ENCODE measurements at regions not wholly inside any gene's neighbourhood (a gene's known extent, or its start where the extent isn't known, plus 50 kb on each side); places are given as distances from the start of the nearest gene placed in this dataset.

DNA sequence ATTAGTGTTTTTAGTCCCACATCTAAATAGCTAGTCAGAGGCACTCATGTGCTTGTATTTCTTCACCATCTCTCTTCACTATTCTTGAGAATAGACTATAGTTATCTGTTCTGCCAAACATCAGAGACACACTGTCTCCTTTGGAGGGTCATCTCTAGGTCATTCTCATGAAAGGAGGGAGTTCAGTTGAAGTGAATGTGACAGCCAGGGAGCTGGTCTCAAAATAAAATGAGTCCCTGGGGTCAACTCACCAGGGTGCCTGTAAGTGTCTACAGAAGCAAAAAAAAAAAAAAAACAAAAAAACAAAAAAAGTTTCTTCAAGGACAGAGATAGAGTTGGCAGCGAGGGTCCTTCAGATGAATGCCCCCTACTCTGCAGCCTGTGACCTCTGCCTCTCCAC lies 171.0 kb downstream of the ID4 start:
- Histone ChIP-seq H3K4me2 (ENCODE audit: insufficient read depth, low read length) (no peak overlapping the region), H3K36me3 (ENCODE audit: insufficient read depth, low read length) (no peaks in the 10 kb centered on the region), H3K4me3 (ENCODE audit: insufficient read depth, low read length) (no peak overlapping the region), H2AFZ (ENCODE audit: low read length) (no peak overlapping the region), H3K4me1 (ENCODE audit: insufficient read depth, low read length) (no peaks in the 10 kb centered on the region), H3K27ac (ENCODE audit: low read depth, low read length) (no peak overlapping the region), H3K9me3 (ENCODE audit: low read depth, low read length) (no peaks in the 10 kb centered on the region), H3K27me3 (ENCODE audit: insufficient read depth, low read length) (no peaks in the 10 kb centered on the region), H3K79me2 (ENCODE audit: insufficient read depth, low read length) (no peaks in the 10 kb centered on the region), H4K20me1 (ENCODE audit: insufficient read depth, low read length) (no peaks in the 10 kb centered on the region)
- no peak for DNase-seq (ENCODE audit: insufficient read length, low spot score, missing footprints)
- TF ChIP-seq, protein P1, sequence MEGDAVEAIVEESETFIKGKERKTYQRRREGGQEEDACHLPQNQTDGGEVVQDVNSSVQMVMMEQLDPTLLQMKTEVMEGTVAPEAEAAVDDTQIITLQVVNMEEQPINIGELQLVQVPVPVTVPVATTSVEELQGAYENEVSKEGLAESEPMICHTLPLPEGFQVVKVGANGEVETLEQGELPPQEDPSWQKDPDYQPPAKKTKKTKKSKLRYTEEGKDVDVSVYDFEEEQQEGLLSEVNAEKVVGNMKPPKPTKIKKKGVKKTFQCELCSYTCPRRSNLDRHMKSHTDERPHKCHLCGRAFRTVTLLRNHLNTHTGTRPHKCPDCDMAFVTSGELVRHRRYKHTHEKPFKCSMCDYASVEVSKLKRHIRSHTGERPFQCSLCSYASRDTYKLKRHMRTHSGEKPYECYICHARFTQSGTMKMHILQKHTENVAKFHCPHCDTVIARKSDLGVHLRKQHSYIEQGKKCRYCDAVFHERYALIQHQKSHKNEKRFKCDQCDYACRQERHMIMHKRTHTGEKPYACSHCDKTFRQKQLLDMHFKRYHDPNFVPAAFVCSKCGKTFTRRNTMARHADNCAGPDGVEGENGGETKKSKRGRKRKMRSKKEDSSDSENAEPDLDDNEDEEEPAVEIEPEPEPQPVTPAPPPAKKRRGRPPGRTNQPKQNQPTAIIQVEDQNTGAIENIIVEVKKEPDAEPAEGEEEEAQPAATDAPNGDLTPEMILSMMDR (IDR thresholded peaks at IDR 0.05; ENCODE audit: extremely low read depth, low read depth, low read length) = no peak

DNA sequence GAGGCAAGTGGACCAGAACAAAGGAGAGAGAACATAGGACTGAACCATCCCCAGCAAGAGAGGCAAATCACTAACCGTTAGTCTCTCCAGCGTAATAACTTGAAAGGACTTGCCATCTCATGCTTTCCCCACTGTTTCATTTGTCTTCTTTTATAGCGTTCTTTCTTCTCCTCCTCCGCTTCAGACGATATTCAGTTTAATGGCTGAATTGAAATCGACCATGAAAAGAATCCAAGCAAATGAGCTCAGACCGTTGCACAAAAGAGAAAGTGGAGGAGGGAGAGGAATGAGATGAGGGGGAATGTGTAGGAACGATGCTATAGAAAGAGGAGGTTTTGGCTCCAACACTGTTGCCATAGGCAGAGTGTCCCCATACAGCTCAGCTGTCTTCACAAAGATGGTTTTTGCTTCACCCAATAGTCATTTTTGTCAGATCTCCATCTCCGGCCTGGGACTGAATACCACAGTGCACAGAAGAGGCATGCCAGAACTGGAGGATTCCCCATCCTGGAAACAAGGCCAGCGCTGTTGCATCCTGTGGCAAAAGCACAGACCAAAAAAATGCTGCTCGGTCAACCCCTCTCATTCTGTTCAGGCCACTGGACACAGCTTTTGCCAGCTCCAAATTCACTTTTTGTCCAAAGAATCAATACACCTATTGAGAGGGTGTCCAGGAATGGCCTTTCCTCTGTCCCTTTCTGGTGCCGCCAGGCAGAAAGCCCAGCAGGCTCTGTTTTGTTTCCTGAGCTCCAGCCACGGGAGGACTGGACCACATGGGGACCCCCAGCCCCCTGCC lies 176.1 kb downstream of the ID4 start:
- Histone ChIP-seq H3K36me3 (ENCODE audit: insufficient read depth, low read length) (no peaks in the 10 kb centered on the region), H3K27ac (ENCODE audit: low read depth, low read length) (no peak overlapping the region), H3K79me2 (ENCODE audit: insufficient read depth, low read length) (no peaks in the 10 kb centered on the region), H3K27me3 (ENCODE audit: insufficient read depth, low read length) (no peaks in the 10 kb centered on the region), H3K9me3 (ENCODE audit: low read depth, low read length) (no peaks in the 10 kb centered on the region), H4K20me1 (ENCODE audit: insufficient read depth, low read length) (no peaks in the 10 kb centered on the region), H2AFZ (ENCODE audit: low read length) (no peak overlapping the region), H3K4me2 (ENCODE audit: insufficient read depth, low read length) (no peak overlapping the region), H3K4me1 (ENCODE audit: insufficient read depth, low read length) (no peaks in the 10 kb centered on the region), H3K4me3 (ENCODE audit: insufficient read depth, low read length) (no peak overlapping the region)
- no peak for DNase-seq (ENCODE audit: insufficient read length, low spot score, missing footprints)
- TF ChIP-seq, protein P1 (IDR thresholded peaks at IDR 0.05; ENCODE audit: extremely low read depth, low read depth, low read length) = no peak

DNA sequence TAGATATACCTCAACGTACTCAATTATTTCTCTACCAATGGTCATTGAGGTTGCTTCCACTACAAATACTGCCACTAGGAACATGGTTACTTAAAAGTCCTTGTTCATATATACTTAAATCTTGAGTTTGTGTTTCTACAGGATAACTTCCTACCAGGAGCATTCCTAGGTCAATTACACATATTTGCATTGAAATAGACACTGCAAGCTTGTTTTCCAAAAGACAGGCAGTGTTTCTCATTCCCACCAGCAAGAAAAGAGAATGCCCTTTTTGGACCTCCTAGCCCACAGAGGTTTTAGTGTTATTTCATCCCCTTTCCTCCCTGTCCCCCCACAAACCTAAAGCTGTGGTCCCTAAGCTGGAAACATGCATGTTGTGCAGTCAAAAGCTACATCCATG lies 177.3 kb downstream of the ID4 start:
- Histone ChIP-seq H3K79me2 (ENCODE audit: insufficient read depth, low read length) (no peaks in the 10 kb centered on the region), H3K36me3 (ENCODE audit: insufficient read depth, low read length) (no peaks in the 10 kb centered on the region), H3K4me3 (ENCODE audit: insufficient read depth, low read length) (no peak overlapping the region), H3K27ac (ENCODE audit: low read depth, low read length) (no peak overlapping the region), H3K9me3 (ENCODE audit: low read depth, low read length) (no peaks in the 10 kb centered on the region), H3K4me2 (ENCODE audit: insufficient read depth, low read length) (no peak overlapping the region), H2AFZ (ENCODE audit: low read length) (no peak overlapping the region), H3K27me3 (ENCODE audit: insufficient read depth, low read length) (no peaks in the 10 kb centered on the region), H4K20me1 (ENCODE audit: insufficient read depth, low read length) (no peaks in the 10 kb centered on the region), H3K4me1 (ENCODE audit: insufficient read depth, low read length) (no peaks in the 10 kb centered on the region)
- no peak for DNase-seq (ENCODE audit: insufficient read length, low spot score, missing footprints)
- TF ChIP-seq, protein P1 (IDR thresholded peaks at IDR 0.05; ENCODE audit: extremely low read depth, low read depth, low read length) = no peak

- Histone ChIP-seq H3K4me3 (ENCODE audit: insufficient read depth, low read length) (no peak overlapping the region), H3K4me2 (ENCODE audit: insufficient read depth, low read length) (no peak overlapping the region), H4K20me1 (ENCODE audit: insufficient read depth, low read length) (no peaks in the 10 kb centered on the region), H2AFZ (ENCODE audit: low read length) (no peak overlapping the region), H3K9me3 (ENCODE audit: low read depth, low read length) (no peaks in the 10 kb centered on the region), H3K4me1 (ENCODE audit: insufficient read depth, low read length) (no peaks in the 10 kb centered on the region), H3K36me3 (ENCODE audit: insufficient read depth, low read length) (no peaks in the 10 kb centered on the region), H3K79me2 (ENCODE audit: insufficient read depth, low read length) (no peaks in the 10 kb centered on the region), H3K27ac (ENCODE audit: low read depth, low read length) (no peak overlapping the region), H3K27me3 (ENCODE audit: insufficient read depth, low read length) (no peaks in the 10 kb centered on the region)
- no peak for DNase-seq (ENCODE audit: insufficient read length, low spot score, missing footprints)
- TF ChIP-seq, protein P1 (IDR thresholded peaks at IDR 0.05; ENCODE audit: extremely low read depth, low read depth, low read length) = no peak
These were observed 183.4 kb downstream of the ID4 start for GRCh38 chr6:20020526-20020925.

All from osteoblast (primary cell).